NCI-H2107 treated with DMSO at 0.1 percent for 48 hours (cell line): ENCODE measurements at regions not wholly inside any gene's neighbourhood (a gene's known extent, or its start where the extent isn't known, plus 50 kb on each side); places are given as distances from the start of the nearest gene placed in this dataset.

Experiments used
- DNase-seq: peaks from one replicate; lab custom pipeline; 2025; ENCODE audit not compliant: unreplicated experiment; lab: John Stamatoyannopoulos, UW

GRCh38 chr1:72355899-72356298 lies 73.6 kb upstream of the NEGR1 start:
- DNase-seq = no peak

DNA sequence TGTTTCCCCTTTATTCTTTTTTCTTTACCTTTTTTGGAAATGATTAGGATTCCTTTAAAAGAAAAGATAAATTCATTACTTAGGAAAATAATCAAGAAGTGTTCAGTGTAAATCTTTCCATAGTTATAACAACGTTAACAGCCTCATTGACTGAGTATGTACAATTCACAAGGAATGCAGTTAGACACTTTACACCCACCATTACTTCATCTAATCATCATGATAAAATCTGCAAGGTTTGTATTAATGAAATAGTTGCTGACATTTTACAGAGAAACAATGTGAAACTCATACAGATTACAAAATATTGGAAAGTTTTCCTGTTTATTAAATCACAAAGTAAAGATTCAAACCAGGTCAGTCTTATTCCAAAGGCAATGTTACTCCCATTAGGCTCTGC lies 59.3 kb upstream of the NEGR1 start:
- no peak for DNase-seq

- no peak for DNase-seq
Measured at GRCh38 chr1:72336776-72337175, 54.4 kb upstream of the NEGR1 start.
